GM23338 (cell line): ENCODE measurements at regions not wholly inside any gene's neighbourhood (a gene's known extent, or its start where the extent isn't known, plus 50 kb on each side); places are given as distances from the start of the nearest gene placed in this dataset.

Source experiments
- ATAC-seq: fragments of 200-7000 bp; cut with Tn5 transposase; 3 replicates; pipeline ENCODE4 v1.9.1; 2020
- DNase-seq: peaks from one replicate; pipeline ENCODE4 v3.0.0-alpha.2; 2015; ENCODE audit warnings: low spot score
- H2AFZ ChIP-seq: fragments of 200-600 bp; sonication (generic); 2 replicates; pipeline ENCODE4 v1.8.0; 2016; ENCODE audit warnings: antibody characterized with exemption, mild to moderate bottlenecking, moderate library complexity
- H3F3A ChIP-seq: fragments of 200-600 bp; sonication (generic); replicated peaks from 2 replicates; pipeline ENCODE4 v1.8.0; 2017; ENCODE audit warnings: antibody characterized with exemption, mixed run types, low read depth
- H3K27ac ChIP-seq: fragments of 200-600 bp; sonication (generic); 2 replicates; pipeline ENCODE4 v1.6.1; 2016; ENCODE audit warnings: low read depth
- H3K27me3 ChIP-seq: fragments of 200-600 bp; sonication (generic); 2 replicates; pipeline ENCODE4 v1.8.0; 2016; ENCODE audit warnings: mild to moderate bottlenecking, mixed run types, moderate library complexity; ENCODE audit not compliant: insufficient read depth
- H3K36me3 ChIP-seq: fragments of 200-600 bp; sonication (generic); 2 replicates; pipeline ENCODE4 v1.8.0; 2016; ENCODE audit warnings: mild to moderate bottlenecking; ENCODE audit not compliant: insufficient read depth
- H3K4me1 ChIP-seq: fragments of 200-600 bp; sonication (generic); 2 replicates; pipeline ENCODE4 v1.8.0; 2016; ENCODE audit warnings: mild to moderate bottlenecking, moderate library complexity; ENCODE audit not compliant: insufficient read depth
- H3K4me2 ChIP-seq: fragments of 200-600 bp; sonication (generic); 2 replicates; pipeline ENCODE4 v1.7.1; 2017; ENCODE audit warnings: mixed run types
- H3K4me3 ChIP-seq: fragments of 200-600 bp; sonication (generic); 2 replicates; pipeline ENCODE4 v1.6.1; 2016; ENCODE audit warnings: mixed run types
- H3K79me2 ChIP-seq: fragments of 200-600 bp; sonication (generic); replicated peaks from 2 replicates; pipeline ENCODE4 v1.8.0; 2017; ENCODE audit warnings: mild to moderate bottlenecking; ENCODE audit not compliant: insufficient read depth
- H3K9me2 ChIP-seq: fragments of 200-600 bp; sonication (generic); 2 replicates; pipeline ENCODE4 v1.8.0; 2017; ENCODE audit not compliant: insufficient read depth
- H4K20me1 ChIP-seq: fragments of 200-600 bp; sonication (generic); replicated peaks from 2 replicates; pipeline ENCODE4 v1.8.0; 2017; ENCODE audit warnings: mild to moderate bottlenecking; ENCODE audit not compliant: insufficient read depth
- H3K27ac Mint-ChIP-seq: 2 replicates; pipeline ENCODE4 v1.8.0; 2020; ENCODE audit warnings: inconsistent platforms, mild to moderate bottlenecking, moderate library complexity, mixed read lengths
- H3K27me3 Mint-ChIP-seq: 3 replicates; pipeline ENCODE4 v1.8.0; 2022; ENCODE audit warnings: low read depth, mild to moderate bottlenecking, moderate library complexity, mixed read lengths, inconsistent platforms; ENCODE audit not compliant: insufficient read depth, poor library complexity
- H3K36me3 Mint-ChIP-seq: 3 replicates; pipeline ENCODE4 v1.8.0; 2021; ENCODE audit warnings: low read depth, mild to moderate bottlenecking, inconsistent platforms, moderate library complexity, mixed read lengths
- H3K4me1 Mint-ChIP-seq: 3 replicates; pipeline ENCODE4 v1.8.0; 2020; ENCODE audit warnings: mild to moderate bottlenecking, inconsistent platforms, mixed read lengths
- H3K4me3 Mint-ChIP-seq: 3 replicates; pipeline ENCODE4 v1.8.0; 2021; ENCODE audit warnings: moderate library complexity, mild to moderate bottlenecking, inconsistent platforms, mixed read lengths
- H3K9me3 Mint-ChIP-seq: 3 replicates; pipeline ENCODE4 v1.8.0; 2020; ENCODE audit warnings: moderate library complexity, mild to moderate bottlenecking, inconsistent platforms, mixed read lengths
- EZH2 ChIP-seq: fragments of 200-600 bp; sonication (generic); IDR thresholded peaks from one replicate; pipeline ENCODE4 v1.8.0; 2017; ENCODE audit warnings: antibody characterized with exemption, mild to moderate bottlenecking, low read depth; ENCODE audit not compliant: unreplicated experiment
- EZH2phosphoT487 ChIP-seq: fragments of 200-600 bp; sonication (generic); IDR thresholded peaks from one replicate; pipeline ENCODE4 v1.8.1; 2018; ENCODE audit warnings: antibody characterized with exemption; ENCODE audit not compliant: unreplicated experiment
- JUNB ChIP-seq: IDR thresholded peaks from one replicate; pipeline ENCODE4 v1.6.1; 2016; ENCODE audit warnings: antibody characterized with exemption; ENCODE audit not compliant: unreplicated experiment
- POLR2AphosphoS5 ChIP-seq: IDR thresholded peaks from 2 replicates; pipeline ENCODE4 v1.6.1; 2016; ENCODE audit warnings: antibody characterized with exemption, low read depth
- STAT1 ChIP-seq: IDR thresholded peaks from one replicate; pipeline ENCODE4 v1.6.1; 2016; ENCODE audit warnings: antibody characterized with exemption; ENCODE audit not compliant: unreplicated experiment
- ZNF331 ChIP-seq: fragments of 250-450 bp; sonication (Bioruptor Pico); IDR thresholded peaks from 2 replicates; pipeline ENCODE4 v1.5.0; 2020; ENCODE audit warnings: low read depth, mild to moderate bottlenecking, moderate library complexity
- TF ChIP-seq, protein P1 (sequence below), 2 experiments: fragments of 200-600 bp in 1 of 2; sonication (generic) in 1 of 2; conservative IDR thresholded peaks; 2 replicates each; pipeline versions ENCODE4 v1.5.1 to v1.6.1; 2016 to 2017; ENCODE audit warnings: antibody characterized with exemption in 2 of 2, low read depth in 2 of 2, mild to moderate bottlenecking in 2 of 2, moderate library complexity in 1 of 2
- TF ChIP-seq, protein P2 (sequence below): IDR thresholded peaks from one replicate; pipeline ENCODE4 v1.6.1; 2018; ENCODE audit warnings: antibody characterized with exemption; ENCODE audit not compliant: unreplicated experiment
- TF ChIP-seq, protein P3 (sequence below): IDR thresholded peaks from 2 replicates; pipeline ENCODE4 v1.6.1; 2016; ENCODE audit warnings: antibody characterized with exemption

DNA sequence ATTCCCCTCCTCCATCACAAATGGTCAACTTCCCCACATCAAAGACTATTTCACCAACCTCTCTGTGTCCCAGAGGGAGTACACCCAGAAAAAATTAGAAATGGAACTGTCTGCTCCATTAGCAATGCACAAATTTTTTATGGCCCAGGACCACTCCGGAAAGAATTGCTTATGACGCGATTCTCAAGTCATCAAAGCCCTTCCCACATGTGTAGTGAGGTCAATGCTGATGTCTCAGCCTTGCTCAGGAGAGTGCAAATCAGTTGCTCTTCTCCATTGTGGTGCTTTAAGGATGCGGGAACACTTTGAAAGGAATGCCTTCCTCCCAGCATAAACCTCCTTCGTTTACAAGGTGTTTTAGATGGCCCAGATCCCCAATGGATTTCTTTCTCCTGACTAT is 518.3 kb downstream of the PPARGC1A start:
- no peak overlapping the region for H3K27ac Mint-ChIP-seq
- no peaks in the 10 kb centered on the region for H3K36me3 Mint-ChIP-seq
- Histone ChIP-seq H4K20me1 (no peaks in the 10 kb centered on the region), H3K4me3 (no peak overlapping the region), H3K36me3 (no peaks in the 10 kb centered on the region), H3F3A (no peaks in the 10 kb centered on the region), H3K27me3 (no peaks in the 10 kb centered on the region), H2AFZ (no peak overlapping the region; the same call in 1 of the 2 replicates), H3K9me2 (peaks cover 3% of the 10 kb centered on the region; the same call in 1 of the 2 replicates), H3K79me2 (no peaks in the 10 kb centered on the region), H3K27ac (no peak overlapping the region), H3K4me2 (no peak overlapping the region), H3K4me1 (no peaks in the 10 kb centered on the region)
- no peaks in the 10 kb centered on the region for H3K9me3 Mint-ChIP-seq
- H3K4me1 Mint-ChIP-seq, result peaks cover 10% of the 10 kb centered on the region; the same call in 2 of the 3 replicates
- no peak for TF ChIP-seq STAT1
- TF ChIP-seq, protein P1, sequence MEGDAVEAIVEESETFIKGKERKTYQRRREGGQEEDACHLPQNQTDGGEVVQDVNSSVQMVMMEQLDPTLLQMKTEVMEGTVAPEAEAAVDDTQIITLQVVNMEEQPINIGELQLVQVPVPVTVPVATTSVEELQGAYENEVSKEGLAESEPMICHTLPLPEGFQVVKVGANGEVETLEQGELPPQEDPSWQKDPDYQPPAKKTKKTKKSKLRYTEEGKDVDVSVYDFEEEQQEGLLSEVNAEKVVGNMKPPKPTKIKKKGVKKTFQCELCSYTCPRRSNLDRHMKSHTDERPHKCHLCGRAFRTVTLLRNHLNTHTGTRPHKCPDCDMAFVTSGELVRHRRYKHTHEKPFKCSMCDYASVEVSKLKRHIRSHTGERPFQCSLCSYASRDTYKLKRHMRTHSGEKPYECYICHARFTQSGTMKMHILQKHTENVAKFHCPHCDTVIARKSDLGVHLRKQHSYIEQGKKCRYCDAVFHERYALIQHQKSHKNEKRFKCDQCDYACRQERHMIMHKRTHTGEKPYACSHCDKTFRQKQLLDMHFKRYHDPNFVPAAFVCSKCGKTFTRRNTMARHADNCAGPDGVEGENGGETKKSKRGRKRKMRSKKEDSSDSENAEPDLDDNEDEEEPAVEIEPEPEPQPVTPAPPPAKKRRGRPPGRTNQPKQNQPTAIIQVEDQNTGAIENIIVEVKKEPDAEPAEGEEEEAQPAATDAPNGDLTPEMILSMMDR (conservative IDR thresholded peaks at IDR 0.05; ENCODE audit: low read depth in 2 of 2), result no peak
- no peak for TF ChIP-seq POLR2AphosphoS5
- TF ChIP-seq ZNF331 (CRISPR knock-in tag), result no peak
- no peak overlapping the region for H3K4me3 Mint-ChIP-seq
- no peaks in the 10 kb centered on the region for H3K27me3 Mint-ChIP-seq
- DNase-seq, result peak; percentile 10
- ATAC-seq, result no peak

DNA sequence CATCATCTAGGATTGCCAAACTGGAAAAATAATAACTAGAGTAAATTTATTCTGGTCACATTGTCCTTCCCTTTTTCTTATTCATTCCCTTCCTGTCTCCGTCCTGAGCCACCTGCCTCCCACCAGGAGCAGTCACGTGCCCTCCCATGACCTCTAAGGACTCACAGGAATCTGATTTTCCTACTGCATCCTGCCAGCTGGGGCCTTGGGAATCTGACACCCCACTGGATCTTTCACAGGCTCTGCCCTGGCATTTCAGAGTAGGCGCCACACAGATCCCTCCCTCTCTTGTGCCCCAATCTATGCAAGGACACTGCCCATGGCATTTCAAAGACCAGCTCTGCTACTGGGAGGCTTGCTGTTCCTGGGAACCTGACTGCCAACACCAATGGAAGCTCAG is 520.5 kb downstream of the PPARGC1A start:
- Mint-ChIP-seq H3K9me3 (no peaks in the 10 kb centered on the region), H3K4me1 (peaks cover 10% of the 10 kb centered on the region; the same call in 2 of the 3 replicates), H3K27me3 (no peaks in the 10 kb centered on the region), H3K36me3 (no peaks in the 10 kb centered on the region), H3K4me3 (no peak overlapping the region), H3K27ac (peak overlapping the region; percentile 23)
- Histone ChIP-seq H3K27ac (no peak overlapping the region), H3K9me2 (peaks cover 3% of the 10 kb centered on the region; the same call in 1 of the 2 replicates), H3K4me2 (no peak overlapping the region), H3K36me3 (no peaks in the 10 kb centered on the region), H3K27me3 (no peaks in the 10 kb centered on the region), H2AFZ (no peak overlapping the region), H3F3A (no peaks in the 10 kb centered on the region), H4K20me1 (no peaks in the 10 kb centered on the region), H3K4me1 (no peaks in the 10 kb centered on the region), H3K4me3 (no peak overlapping the region), H3K79me2 (no peaks in the 10 kb centered on the region)
- DNase-seq, result peak; percentile 45
- TF ChIP-seq, protein P2, sequence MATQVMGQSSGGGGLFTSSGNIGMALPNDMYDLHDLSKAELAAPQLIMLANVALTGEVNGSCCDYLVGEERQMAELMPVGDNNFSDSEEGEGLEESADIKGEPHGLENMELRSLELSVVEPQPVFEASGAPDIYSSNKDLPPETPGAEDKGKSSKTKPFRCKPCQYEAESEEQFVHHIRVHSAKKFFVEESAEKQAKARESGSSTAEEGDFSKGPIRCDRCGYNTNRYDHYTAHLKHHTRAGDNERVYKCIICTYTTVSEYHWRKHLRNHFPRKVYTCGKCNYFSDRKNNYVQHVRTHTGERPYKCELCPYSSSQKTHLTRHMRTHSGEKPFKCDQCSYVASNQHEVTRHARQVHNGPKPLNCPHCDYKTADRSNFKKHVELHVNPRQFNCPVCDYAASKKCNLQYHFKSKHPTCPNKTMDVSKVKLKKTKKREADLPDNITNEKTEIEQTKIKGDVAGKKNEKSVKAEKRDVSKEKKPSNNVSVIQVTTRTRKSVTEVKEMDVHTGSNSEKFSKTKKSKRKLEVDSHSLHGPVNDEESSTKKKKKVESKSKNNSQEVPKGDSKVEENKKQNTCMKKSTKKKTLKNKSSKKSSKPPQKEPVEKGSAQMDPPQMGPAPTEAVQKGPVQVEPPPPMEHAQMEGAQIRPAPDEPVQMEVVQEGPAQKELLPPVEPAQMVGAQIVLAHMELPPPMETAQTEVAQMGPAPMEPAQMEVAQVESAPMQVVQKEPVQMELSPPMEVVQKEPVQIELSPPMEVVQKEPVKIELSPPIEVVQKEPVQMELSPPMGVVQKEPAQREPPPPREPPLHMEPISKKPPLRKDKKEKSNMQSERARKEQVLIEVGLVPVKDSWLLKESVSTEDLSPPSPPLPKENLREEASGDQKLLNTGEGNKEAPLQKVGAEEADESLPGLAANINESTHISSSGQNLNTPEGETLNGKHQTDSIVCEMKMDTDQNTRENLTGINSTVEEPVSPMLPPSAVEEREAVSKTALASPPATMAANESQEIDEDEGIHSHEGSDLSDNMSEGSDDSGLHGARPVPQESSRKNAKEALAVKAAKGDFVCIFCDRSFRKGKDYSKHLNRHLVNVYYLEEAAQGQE, result no peak
- TF ChIP-seq EZH2 (no peak), EZH2phosphoT487 (no peak), POLR2AphosphoS5 (no peak), JUNB (no peak)
- TF ChIP-seq, protein P3, sequence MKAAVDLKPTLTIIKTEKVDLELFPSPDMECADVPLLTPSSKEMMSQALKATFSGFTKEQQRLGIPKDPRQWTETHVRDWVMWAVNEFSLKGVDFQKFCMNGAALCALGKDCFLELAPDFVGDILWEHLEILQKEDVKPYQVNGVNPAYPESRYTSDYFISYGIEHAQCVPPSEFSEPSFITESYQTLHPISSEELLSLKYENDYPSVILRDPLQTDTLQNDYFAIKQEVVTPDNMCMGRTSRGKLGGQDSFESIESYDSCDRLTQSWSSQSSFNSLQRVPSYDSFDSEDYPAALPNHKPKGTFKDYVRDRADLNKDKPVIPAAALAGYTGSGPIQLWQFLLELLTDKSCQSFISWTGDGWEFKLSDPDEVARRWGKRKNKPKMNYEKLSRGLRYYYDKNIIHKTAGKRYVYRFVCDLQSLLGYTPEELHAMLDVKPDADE, result no peak
- ATAC-seq, result peak; percentile 68
